ENCODE measurements at regions not wholly inside any gene's neighbourhood (a gene's known extent, or its start where the extent isn't known, plus 50 kb on each side); places are given as distances from the start of the nearest gene placed in this dataset.
A peak's percentile ranks its signal among the peaks of the same experiment; 100 is the strongest.

GRCh38 chr4:130648570-130648969 is 1552.6 kb downstream of the C4orf33 start:
- Histone ChIP-seq H3K79me2 (ENCODE audit: control insufficient read depth, insufficient read depth, low read length) (no peaks in the 10 kb centered on the region), H3K4me3 (no peak overlapping the region), H3K9me3 (replicated peaks; ENCODE audit: control insufficient read depth, insufficient read depth, low read length) (no peaks in the 10 kb centered on the region), H3K27me3 (replicated peaks in 1 of 2; ENCODE audit: control insufficient read depth in 2 of 2, insufficient read depth in 2 of 2, low read length in 1 of 2) (no peaks in the 10 kb centered on the region), H3K4me2 (ENCODE audit: control insufficient read depth, insufficient read depth) (no peak overlapping the region), H4K20me1 (ENCODE audit: control insufficient read depth, insufficient read depth) (no peaks in the 10 kb centered on the region), H3K4me1 (ENCODE audit: control insufficient read depth, insufficient read depth, low read length) (no peaks in the 10 kb centered on the region), H2AFZ (ENCODE audit: control insufficient read depth, low read depth, low read length) (no peak overlapping the region), H3K36me3 (ENCODE audit: control insufficient read depth in 2 of 2, insufficient read depth in 2 of 2, low read length in 1 of 2) (no peaks in the 10 kb centered on the region), H3K27ac (ENCODE audit: control insufficient read depth, insufficient read depth) (no peak overlapping the region), H3K9ac (ENCODE audit: control insufficient read depth, insufficient read depth, low read length) (no peak overlapping the region)
- DNase-seq (ENCODE audit: low read depth, low spot score) (no peak), ATAC-seq (peak; percentile 71), FAIRE-seq (no peak)
- TF ChIP-seq RFX5 (IDR thresholded peaks at IDR 0.05; ENCODE audit: low read depth, low read length) (no peak), MLLT1 (IDR thresholded peaks at IDR 0.05) (peak; percentile 65; the same call in 1 of the 2 replicates), NBN (IDR thresholded peaks at IDR 0.05) (peak; percentile 55; the same call in 1 of the 2 replicates), ATF7 (IDR thresholded peaks at IDR 0.05; ENCODE audit: low read depth) (peak; percentile 24; the same call in 1 of the 2 replicates), IKZF2 (IDR thresholded peaks at IDR 0.05) (peak in 1 of 2 experiments; percentile 17; a peak in 2 of 4 replicates), ESRRA (IDR thresholded peaks at IDR 0.05; ENCODE audit: low read length) (no peak)
- intact Hi-C loops (cut with micrococcal nuclease; ENCODE audit: unreplicated experiment): no loop called here
- in situ Hi-C loops (cut with MboI): no loop called here
- SMC1A ChIA-PET (ENCODE audit: uncharacterized antibody, unreplicated experiment): interaction anchor here (0.6 to 2.1 kb wide), 6 partner anchors 9 to 82 kb away, joined by 3 to 7 read pairs (median 4); no protein-coding TSS in a partner anchor
- WGBS (ENCODE audit: insufficient coverage, insufficient replicate concordance, low lambda C conversion rate, missing lambda C conversion rate): 42% methylated on average over 2 of the region's 2 CpGs
- POLR2A ChIA-PET: no interaction called here
- no TSS peak for BruUV-seq (replicated peaks)
- RAD21 ChIA-PET (ENCODE audit: unreplicated experiment): interaction anchor here (0.9 to 1.2 kb wide), 3 partner anchors 12 to 86 kb away, joined by 3 to 7 read pairs (median 4); no protein-coding TSS in a partner anchor
- CTCF ChIA-PET: no interaction called here

- H3K9me3 ChIP-seq (replicated peaks; ENCODE audit: control insufficient read depth, insufficient read depth, low read length): no peaks in the 10 kb centered on the region
- H3K36me3 ChIP-seq (ENCODE audit: control insufficient read depth in 2 of 2, insufficient read depth in 2 of 2, low read length in 1 of 2): no peaks in the 10 kb centered on the region
- BruUV-seq (replicated peaks): no TSS peak
- no peaks in the 10 kb centered on the region for H3K4me1 ChIP-seq (ENCODE audit: control insufficient read depth, insufficient read depth, low read length)
- H4K20me1 ChIP-seq (ENCODE audit: control insufficient read depth, insufficient read depth): no peaks in the 10 kb centered on the region
- no peak overlapping the region for H3K9ac ChIP-seq (ENCODE audit: control insufficient read depth, insufficient read depth, low read length)
- no peaks in the 10 kb centered on the region for H3K27me3 ChIP-seq (replicated peaks in 1 of 2; ENCODE audit: control insufficient read depth in 2 of 2, insufficient read depth in 2 of 2, low read length in 1 of 2)
- intact Hi-C loops (cut with micrococcal nuclease; ENCODE audit: unreplicated experiment) (no loop called here), in situ Hi-C loops (cut with MboI) (no loop called here)
- no peak for FAIRE-seq
- H3K27ac ChIP-seq (ENCODE audit: control insufficient read depth, insufficient read depth): no peak overlapping the region
- SMC1A ChIA-PET (ENCODE audit: uncharacterized antibody, unreplicated experiment): interaction anchor here (0.6 to 1.7 kb wide), 4 partner anchors 12 to 17 kb away, joined by 3 to 6 read pairs (median 4); no protein-coding TSS in a partner anchor
- CTCF ChIA-PET: no interaction called here
- WGBS (ENCODE audit: insufficient coverage, insufficient replicate concordance, low lambda C conversion rate, missing lambda C conversion rate): 18% methylated on average over 6 of the region's 6 CpGs
- RAD21 ChIA-PET (ENCODE audit: unreplicated experiment): no interaction called here
- no peak for TF ChIP-seq KLF5 (IDR thresholded peaks at IDR 0.05; ENCODE audit: partially characterized antibody)
- H3K79me2 ChIP-seq (ENCODE audit: control insufficient read depth, insufficient read depth, low read length): no peaks in the 10 kb centered on the region
- H3K4me3 ChIP-seq: no peak overlapping the region
- POLR2A ChIA-PET: no interaction called here
- ATAC-seq: no peak
- H3K4me2 ChIP-seq (ENCODE audit: control insufficient read depth, insufficient read depth): no peak overlapping the region
- DNase-seq (ENCODE audit: low read depth, low spot score): no peak
- H2AFZ ChIP-seq (ENCODE audit: control insufficient read depth, low read depth, low read length): no peak overlapping the region
Observed at GRCh38 chr4:130653842-130654241, 1557.9 kb downstream of the C4orf33 start.

All from GM12878 (cell line).